ENCODE measurements at regions not wholly inside any gene's neighbourhood (a gene's known extent, or its start where the extent isn't known, plus 50 kb on each side); places are given as distances from the start of the nearest gene placed in this dataset.

GRCh38 chr3:181987736-181988135, 276.0 kb downstream of the SOX2 start:
- no peak for TF ChIP-seq CTCF (conservative IDR thresholded peaks at IDR 0.05)
- no peak for TF ChIP-seq EZH2 (IDR thresholded peaks at IDR 0.05; ENCODE audit: low read depth)

Data from PC-9 (cell line).